HG03571 (cell line): ENCODE measurements at regions not wholly inside any gene's neighbourhood (a gene's known extent, or its start where the extent isn't known, plus 50 kb on each side); places are given as distances from the start of the nearest gene placed in this dataset.

ENCODE experiments used
- ATAC-seq: cut with Tn5 transposase; IDR thresholded peaks from one replicate; pipeline ENCODE4 v1.9.1; 2021; ENCODE audit not compliant: unreplicated experiment

GRCh38 chr18:78659057-78659456 lies 320.6 kb upstream of the SALL3 start:
- no peak for ATAC-seq

DNA sequence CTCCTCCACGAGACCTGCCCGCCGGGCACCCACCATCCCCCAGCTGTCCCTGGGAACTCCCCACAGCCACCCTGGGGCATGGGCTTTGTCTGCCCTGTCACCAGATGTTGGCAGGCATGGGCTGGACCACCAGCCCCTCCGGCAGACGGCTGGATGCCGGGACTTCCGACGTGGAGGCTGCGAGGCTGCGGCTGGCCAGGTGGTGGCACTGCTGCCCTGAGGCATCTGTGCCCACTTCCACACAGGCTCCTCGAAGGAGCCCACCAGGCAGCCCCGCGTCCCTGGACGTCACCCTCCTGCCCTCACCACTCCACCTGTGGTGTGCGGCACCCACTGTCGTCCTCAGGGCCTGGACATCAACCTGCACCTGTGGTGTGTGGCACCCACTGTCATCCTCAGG lies 319.9 kb upstream of the SALL3 start:
- no peak for ATAC-seq

- ATAC-seq, result no peak
These were observed 319.3 kb upstream of the SALL3 start for GRCh38 chr18:78660311-78660710.

- no peak for ATAC-seq
These were observed 318.3 kb upstream of the SALL3 start for GRCh38 chr18:78661316-78661715.

GRCh38 chr18:78662879-78663278 lies 316.7 kb upstream of the SALL3 start:
- no peak for ATAC-seq

GRCh38 chr18:78664048-78664447 lies 315.6 kb upstream of the SALL3 start:
- no peak for ATAC-seq

- ATAC-seq, result no peak
These were observed 314.8 kb upstream of the SALL3 start for GRCh38 chr18:78664848-78665247.

GRCh38 chr18:78665644-78666043 lies 314.0 kb upstream of the SALL3 start:
- no peak for ATAC-seq

DNA sequence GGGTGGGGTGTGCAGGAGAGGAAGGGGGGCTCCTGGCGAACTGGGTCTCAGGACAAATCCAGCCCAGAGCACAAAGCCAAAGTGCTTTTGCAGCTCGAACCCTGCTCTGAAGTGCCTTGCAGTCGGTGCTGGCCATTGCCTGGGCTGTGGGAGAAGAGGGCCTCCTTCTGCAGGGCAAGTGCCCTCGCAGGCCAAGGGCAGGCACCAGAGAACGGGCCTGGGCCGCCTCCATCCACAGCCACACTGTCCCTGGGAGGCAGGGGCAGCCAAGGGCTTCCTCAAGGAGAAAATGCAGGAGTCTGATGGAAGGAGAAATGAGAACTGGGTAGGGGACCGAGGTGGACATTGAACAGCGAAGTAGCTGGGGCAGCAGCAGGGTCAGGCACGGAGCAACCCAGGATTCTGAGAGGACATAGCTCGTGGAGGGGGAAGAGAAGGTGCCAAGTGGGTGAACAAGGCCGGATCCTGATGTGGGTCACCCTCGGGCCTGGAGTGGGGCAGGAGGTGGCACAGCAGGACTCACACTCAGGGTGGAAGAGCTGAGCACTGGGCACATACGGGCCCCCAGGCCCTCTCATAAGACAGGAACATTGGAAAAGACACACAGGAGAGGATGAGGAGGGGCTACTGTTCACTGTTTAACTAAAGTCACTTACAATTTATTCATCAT lies 312.8 kb upstream of the SALL3 start:
- ATAC-seq, result no peak

- ATAC-seq, result no peak
These were observed 308.7 kb upstream of the SALL3 start for GRCh38 chr18:78670778-78671391.

DNA sequence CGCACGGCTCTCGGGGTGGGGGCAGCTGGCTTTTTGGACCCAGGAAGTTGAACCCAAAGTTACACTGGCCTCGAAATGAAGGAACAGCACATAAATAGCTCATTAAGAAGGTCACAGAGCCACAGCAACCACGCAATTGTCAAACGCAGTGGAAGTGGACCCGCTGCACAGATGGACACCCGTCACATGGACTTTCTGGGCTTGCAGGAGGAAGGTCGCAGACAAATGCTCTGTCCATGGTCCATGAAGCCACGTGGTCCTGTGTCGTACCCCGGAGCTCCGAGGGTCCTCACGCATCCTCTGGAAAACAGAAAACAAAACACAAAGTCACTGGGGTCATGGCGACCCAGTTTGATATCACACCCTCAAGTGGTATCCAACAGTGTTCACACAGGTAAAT lies 308.1 kb upstream of the SALL3 start:
- ATAC-seq, result no peak

- no peak for ATAC-seq
These were observed 306.7 kb upstream of the SALL3 start for GRCh38 chr18:78672862-78673446.

DNA sequence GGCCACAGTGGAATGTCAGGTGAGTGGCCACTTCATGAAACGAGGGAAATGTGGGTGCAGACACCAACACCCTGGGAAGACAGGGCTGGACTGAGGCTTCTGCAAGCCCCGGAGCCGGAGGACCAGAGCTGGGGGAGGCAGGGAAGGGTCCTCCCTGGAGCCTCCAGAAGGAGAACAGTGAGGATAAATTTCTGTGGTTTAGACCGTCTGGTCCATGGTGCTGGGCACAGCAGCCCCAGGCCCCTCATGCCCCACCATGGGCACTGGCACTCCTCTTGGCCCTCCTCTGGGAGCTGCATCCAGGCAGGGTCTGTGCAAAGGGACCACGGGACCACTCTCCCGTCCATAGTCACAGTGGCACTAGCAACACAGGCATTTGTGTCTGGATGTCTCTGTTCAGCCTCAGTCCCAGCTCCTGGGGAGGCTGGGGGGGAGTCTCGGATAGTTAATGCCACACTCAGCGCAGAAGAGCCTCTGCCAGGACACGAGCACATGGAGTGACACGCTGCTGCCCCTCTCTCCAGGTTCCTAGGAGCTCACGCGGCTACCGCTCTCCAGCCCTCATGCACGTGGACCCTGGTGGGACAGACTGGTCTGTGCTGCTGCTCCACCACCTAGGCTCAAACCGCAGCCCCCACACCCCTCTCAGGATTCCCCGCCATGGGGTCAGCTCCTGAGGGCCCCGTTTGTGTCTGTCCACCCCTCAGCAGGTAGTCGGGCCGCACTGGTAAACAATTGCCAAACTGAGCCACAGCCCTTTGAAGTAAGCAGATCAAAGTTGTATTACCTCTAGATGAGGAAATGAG lies 305.9 kb upstream of the SALL3 start:
- no peak for ATAC-seq

DNA sequence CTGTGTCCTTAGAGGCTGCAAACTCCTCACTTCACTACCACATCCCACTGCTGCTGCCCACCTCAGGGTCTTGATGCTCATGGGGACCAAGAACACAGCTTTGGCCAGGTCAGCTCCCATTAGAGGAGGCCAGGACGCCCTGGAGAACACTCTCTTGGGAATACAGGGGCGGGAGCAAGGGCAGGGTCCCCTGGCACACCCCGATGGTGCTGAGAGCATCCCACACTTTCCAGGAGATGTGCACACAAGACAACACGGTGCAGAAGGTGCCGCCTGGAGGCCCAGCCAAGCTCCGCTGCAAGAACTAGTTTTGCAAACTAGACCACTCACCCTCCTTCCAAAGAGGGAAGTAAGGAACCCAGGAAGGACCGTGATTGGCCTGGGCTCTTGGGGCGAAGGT lies 304.4 kb upstream of the SALL3 start:
- no peak for ATAC-seq

DNA sequence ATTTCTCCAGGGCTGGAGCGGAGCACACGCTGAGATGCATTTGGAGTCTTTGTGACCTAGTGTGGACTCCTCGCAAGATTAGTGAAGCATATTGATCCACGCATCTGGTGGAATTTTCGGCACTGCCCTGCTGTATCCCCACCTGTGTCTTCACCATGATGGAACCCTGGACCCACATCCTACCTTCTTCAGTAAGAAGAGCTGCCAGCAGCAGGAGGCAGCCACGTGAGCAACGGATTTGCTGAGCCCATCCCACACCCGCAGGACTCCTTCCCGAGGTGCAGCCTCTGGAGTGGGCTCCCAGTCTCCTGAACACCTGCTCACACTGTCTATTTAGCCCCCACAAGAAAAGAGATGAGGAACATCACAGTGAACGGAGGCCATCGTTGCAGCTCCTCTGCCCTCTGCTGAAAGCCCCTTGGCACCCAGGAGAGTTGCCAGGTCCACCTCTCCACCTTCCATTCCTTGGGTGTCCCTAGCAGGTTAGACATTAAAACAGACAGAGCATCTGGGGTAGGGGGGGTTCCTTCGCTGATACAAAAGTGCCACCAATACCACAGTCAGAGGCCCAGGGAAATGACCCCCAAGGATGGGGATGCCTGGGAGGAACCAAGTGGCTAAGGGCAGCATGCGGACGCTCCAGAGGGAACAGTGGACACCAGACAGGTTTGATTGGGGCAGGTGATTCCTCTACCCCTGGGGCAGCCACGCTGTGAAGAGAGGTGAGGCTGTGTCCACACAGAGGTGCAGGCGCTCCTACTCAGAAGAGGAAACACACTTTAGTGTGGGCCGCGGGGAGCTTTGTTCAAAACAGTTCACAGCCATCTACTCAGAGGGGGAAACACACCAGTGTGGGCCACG lies 302.8 kb upstream of the SALL3 start:
- no peak for ATAC-seq

GRCh38 chr18:78677483-78678317 lies 301.9 kb upstream of the SALL3 start:
- no peak for ATAC-seq

DNA sequence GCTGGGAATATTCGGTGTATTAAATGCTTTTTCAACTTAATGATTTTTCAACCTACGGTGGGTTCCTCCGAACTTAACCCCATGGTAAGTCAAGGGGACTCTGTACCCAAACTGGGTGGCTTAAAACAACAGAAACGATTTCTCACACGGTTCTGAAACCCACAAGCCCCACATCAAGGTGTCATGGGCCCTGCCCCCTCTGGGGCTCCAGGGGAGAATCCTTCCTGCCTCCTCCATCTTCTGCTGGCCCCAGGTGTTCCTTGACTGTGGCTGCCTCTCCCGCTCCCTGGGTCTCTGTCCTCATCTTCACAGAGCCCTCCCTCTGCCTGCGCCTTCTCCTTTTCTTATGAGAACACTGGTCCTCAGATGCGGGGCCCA lies 301.3 kb upstream of the SALL3 start:
- ATAC-seq, result no peak

DNA sequence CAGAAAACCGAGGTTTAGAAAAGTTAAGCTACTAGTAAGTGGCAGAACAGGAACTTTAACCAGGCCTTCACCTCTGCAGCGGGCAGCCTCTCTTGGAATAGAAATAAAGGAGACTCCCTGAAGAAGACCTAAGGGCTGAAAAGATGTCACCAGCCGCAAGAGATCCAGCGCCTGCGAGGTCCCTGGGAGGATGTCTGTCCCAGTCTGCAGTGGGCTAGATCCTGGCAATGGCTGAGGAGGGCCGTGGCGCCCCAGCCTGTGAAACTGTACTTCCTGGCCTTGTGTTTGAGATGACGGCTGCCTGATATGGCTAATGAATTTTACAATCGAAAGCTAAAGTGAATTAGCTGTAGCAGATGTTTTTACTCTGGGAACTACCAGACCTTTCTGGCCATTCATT lies 300.6 kb upstream of the SALL3 start:
- no peak for ATAC-seq

- no peak for ATAC-seq
These were observed 299.9 kb upstream of the SALL3 start for GRCh38 chr18:78679613-78680260.

- ATAC-seq, result no peak
These were observed 298.2 kb upstream of the SALL3 start for GRCh38 chr18:78681396-78681795.
